B cell (primary cell): ENCODE measurements at regions not wholly inside any gene's neighbourhood (a gene's known extent, or its start where the extent isn't known, plus 50 kb on each side); places are given as distances from the start of the nearest gene placed in this dataset.

Experiments
- ATAC-seq: fragments of 200-7000 bp; cut with Tn5 transposase; one replicate; pipeline ENCODE4 v1.10.0; 2021; ENCODE audit warnings: low read depth, mild to moderate bottlenecking, moderate number of reproducible peaks, moderate library complexity
- CTCF ChIA-PET: fragments of 350-600 bp; sonication (Branson Sonifier 250); formaldehyde crosslinking; loops from one replicate; lab custom pipeline; 2021; ENCODE audit warnings: antibody characterized with exemption, inconsistent platforms; lab: Charles Lee
- POLR2A ChIA-PET: fragments of 350-600 bp; sonication (Branson Sonifier 250); formaldehyde crosslinking; loops from one replicate; lab custom pipeline; 2021; ENCODE audit warnings: antibody characterized with exemption; lab: Charles Lee
- DNase-seq: peaks from one replicate; pipeline ENCODE4 v3.0.0; 2013
- H2AFZ ChIP-seq: 2 replicates; pipeline ENCODE4 v1.6.1; 2012; ENCODE audit warnings: mild to moderate bottlenecking, low read depth, low read length; ENCODE audit not compliant: insufficient read depth, poor library complexity, severe bottlenecking
- H3K27ac ChIP-seq, 2 donors: 1 replicate in 1 of 2; 2 replicates in 1 of 2; pipeline ENCODE4 v1.5.1; 2012 to 2013; ENCODE audit warnings: low read length in 2 of 2, mild to moderate bottlenecking in 2 of 2, moderate library complexity in 1 of 2
- H3K27me3 ChIP-seq, 4 experiments: fragments of 200-600 bp in 1 of 4; sonication (generic) in 1 of 4; replicated peaks in 1 of 4; 1 replicate in 2 of 4; 2 replicates in 2 of 4; pipeline versions ENCODE4 v1.6.1 to v1.7.0; 2013 to 2016; ENCODE audit warnings: low read length in 3 of 4, mild to moderate bottlenecking in 2 of 4, mixed read lengths in 1 of 4, moderate library complexity in 1 of 4; ENCODE audit not compliant: insufficient read depth in 4 of 4, control insufficient read depth in 3 of 4; ENCODE audit errors: control extremely low read depth in 1 of 4
- H3K36me3 ChIP-seq, 2 experiments: replicated peaks in 1 of 2; 1 replicate in 1 of 2; 2 replicates in 1 of 2; pipeline versions ENCODE4 v1.6.1 to v1.7.1; 2013; ENCODE audit warnings: low read length in 1 of 2; ENCODE audit not compliant: insufficient read depth in 2 of 2, control insufficient read depth in 1 of 2; ENCODE audit errors: control extremely low read depth in 1 of 2, extremely low read depth in 1 of 2
- H3K4me1 ChIP-seq, 2 donors: fragments of 200-600 bp in 1 of 2; sonication (generic) in 1 of 2; 1 replicate in 1 of 2; 2 replicates in 1 of 2; pipeline versions ENCODE4 v1.5.1 to v1.6.1; 2013 to 2017; ENCODE audit warnings: low read length in 2 of 2; ENCODE audit not compliant: control insufficient read depth in 2 of 2, insufficient read depth in 2 of 2
- H3K4me2 ChIP-seq: replicated peaks from 2 replicates; pipeline ENCODE3; 2012; ENCODE audit warnings: mild to moderate bottlenecking, low read depth, low read length; ENCODE audit not compliant: poor library complexity, severe bottlenecking
- H3K4me3 ChIP-seq, 5 experiments: fragments of 200-600 bp in 1 of 5; sonication (generic) in 1 of 5; 1 replicate in 3 of 5; 2 replicates in 2 of 5; pipeline versions ENCODE4 v1.5.1 to v1.7.0; 2011 to 2016; ENCODE audit warnings: low read length in 4 of 5, mild to moderate bottlenecking in 4 of 5, low read depth in 2 of 5, control low read depth in 1 of 5, moderate library complexity in 1 of 5; ENCODE audit not compliant: insufficient read depth in 1 of 5; ENCODE audit errors: control extremely low read depth in 1 of 5, extremely low read depth in 1 of 5
- H3K79me2 ChIP-seq: fragments of 200-600 bp; sonication (generic); one replicate; pipeline ENCODE4 v1.6.0; 2016; ENCODE audit warnings: low read length; ENCODE audit not compliant: control insufficient read depth, insufficient read depth
- H3K9ac ChIP-seq: fragments of 200-600 bp; sonication (generic); 2 replicates; pipeline ENCODE4 v1.6.1; 2017; ENCODE audit warnings: mild to moderate bottlenecking, low read length, moderate library complexity
- H3K9me3 ChIP-seq, 3 donors: one replicate each; pipeline versions ENCODE4 v1.6.1 to v1.7.1; 2013; ENCODE audit warnings: low read length in 2 of 3; ENCODE audit not compliant: control insufficient read depth in 2 of 3, insufficient read depth in 1 of 3; ENCODE audit errors: control extremely low read depth in 1 of 3
- H4K20me1 ChIP-seq: 2 replicates; pipeline ENCODE4 v1.6.0; 2012; ENCODE audit warnings: mild to moderate bottlenecking, low read length; ENCODE audit not compliant: insufficient read depth, control insufficient read depth, poor library complexity, severe bottlenecking
- H3K27ac Mint-ChIP-seq: one replicate; pipeline ENCODE4 v1.8.0; 2021; ENCODE audit warnings: mixed read lengths
- H3K27me3 Mint-ChIP-seq: one replicate; pipeline ENCODE4 v1.8.0; 2021; ENCODE audit warnings: mixed read lengths
- H3K4me1 Mint-ChIP-seq: one replicate; pipeline ENCODE4 v1.8.0; 2021; ENCODE audit warnings: mixed read lengths
- H3K4me3 Mint-ChIP-seq: one replicate; pipeline ENCODE4 v1.8.0; 2021; ENCODE audit warnings: mixed read lengths
- H3K9me3 Mint-ChIP-seq: one replicate; pipeline ENCODE4 v1.8.0; 2022; ENCODE audit warnings: mixed read lengths; ENCODE audit not compliant: insufficient read depth
- CTCF ChIP-seq: fragments of 200-600 bp; IDR thresholded peaks from one replicate; pipeline ENCODE4 v1.8.0; 2022; ENCODE audit warnings: antibody characterized with exemption, mild to moderate bottlenecking
- EZH2 ChIP-seq: IDR thresholded peaks from 2 replicates; pipeline ENCODE4 v1.6.1; 2012; ENCODE audit warnings: borderline replicate concordance, low read depth, mild to moderate bottlenecking, moderate library complexity, low read length; ENCODE audit not compliant: insufficient read depth, poor library complexity, severe bottlenecking
- WGBS: methylation state at CpG from one replicate; pipeline ENCODE4 v1.1.5; 2013; ENCODE audit warnings: missing lambda C conversion rate; ENCODE audit not compliant: insufficient coverage; 5-methylcytosine and 5-hydroxymethylcytosine counted together
- intact Hi-C: fragments of 100-400 bp; cut with micrococcal nuclease; formaldehyde crosslinking; loops from one replicate; pipeline ENCODE4 v1.10.0; 2022

- POLR2A ChIA-PET: no interaction called here
- ATAC-seq: no peak
- no peak overlapping the region for H3K27ac ChIP-seq
These were observed 105.5 kb downstream of the BCOR start for GRCh38 chrX:39992300-39992699.

GRCh38 chrX:39995457-39995856 lies 102.3 kb downstream of the BCOR start:
- Mint-ChIP-seq H3K27ac (no peak overlapping the region), H3K4me1 (no peaks in the 10 kb centered on the region), H3K27me3 (no peaks in the 10 kb centered on the region), H3K4me3 (no peak overlapping the region), H3K9me3 (no peaks in the 10 kb centered on the region)
- Histone ChIP-seq H4K20me1 (no peaks in the 10 kb centered on the region), H3K36me3 (no peaks in the 10 kb centered on the region), H3K79me2 (no peaks in the 10 kb centered on the region), H3K4me1 (no peaks in the 10 kb centered on the region), H3K9ac (no peak overlapping the region), H2AFZ (no peak overlapping the region), H3K4me2 (no peak overlapping the region), H3K4me3 (no peak overlapping the region), H3K27ac (no peak overlapping the region), H3K27me3 (peaks cover 0 to 4% (median 0%) of the 10 kb centered on the region in 4 experiments), H3K9me3 (no peaks in the 10 kb centered on the region)
- ATAC-seq (no peak), DNase-seq (no peak)
- 87% methylated on average over 4 of the region's 9 CpGs for whole genome bisulfite sequencing
- POLR2A ChIA-PET: no interaction called here
- intact Hi-C loops: no loop called here
- CTCF ChIA-PET: no interaction called here
- TF ChIP-seq EZH2 (no peak), CTCF (no peak)

More at GRCh38 chrX:39992300-39992699, 105.5 kb downstream of the BCOR start:
- Mint-ChIP-seq H3K4me3 (no peak overlapping the region), H3K4me1 (no peaks in the 10 kb centered on the region), H3K27me3 (no peaks in the 10 kb centered on the region), H3K27ac (no peak overlapping the region), H3K9me3 (no peaks in the 10 kb centered on the region)
- CTCF ChIA-PET: interaction anchor here (0.7 kb wide), 1 partner anchor 79 kb away, joined by 3 read pairs; no protein-coding TSS in a partner anchor
- Histone ChIP-seq H3K36me3 (no peaks in the 10 kb centered on the region), H4K20me1 (no peaks in the 10 kb centered on the region), H3K9ac (no peak overlapping the region), H3K79me2 (no peaks in the 10 kb centered on the region), H3K4me2 (no peak overlapping the region), H3K4me3 (no peak overlapping the region), H3K9me3 (no peaks in the 10 kb centered on the region), H3K27me3 (no peaks in the 10 kb centered on the region), H3K4me1 (no peaks in the 10 kb centered on the region), H2AFZ (no peak overlapping the region)
- TF ChIP-seq CTCF (no peak), EZH2 (no peak)
- DNase-seq: no peak
- intact Hi-C loops: no loop called here
- no CpG with 5 or more reads among the region's 7 CpGs for WGBS
